ENCODE measurements at regions not wholly inside any gene's neighbourhood (a gene's known extent, or its start where the extent isn't known, plus 50 kb on each side); places are given as distances from the start of the nearest gene placed in this dataset.

DNA sequence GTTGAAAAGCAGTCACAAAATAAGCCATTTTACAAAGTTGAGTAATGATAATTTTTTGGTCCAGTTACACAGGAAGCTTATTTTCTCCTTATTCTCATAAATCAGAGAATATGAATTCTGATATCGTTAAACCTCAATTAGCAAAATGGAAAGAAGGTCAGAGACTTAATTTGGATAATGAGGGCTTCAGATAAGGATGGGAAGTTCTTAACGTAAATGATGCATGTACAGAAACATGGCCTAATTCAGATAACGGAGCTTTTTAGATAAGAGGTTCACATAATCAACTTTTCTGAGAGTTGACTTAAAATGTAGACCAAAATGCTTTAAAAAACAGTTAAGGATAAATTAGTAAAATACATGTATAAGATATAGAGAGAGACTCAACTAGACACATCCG is 746.3 kb upstream of the SLC10A2 start:
- TF ChIP-seq, protein P1, sequence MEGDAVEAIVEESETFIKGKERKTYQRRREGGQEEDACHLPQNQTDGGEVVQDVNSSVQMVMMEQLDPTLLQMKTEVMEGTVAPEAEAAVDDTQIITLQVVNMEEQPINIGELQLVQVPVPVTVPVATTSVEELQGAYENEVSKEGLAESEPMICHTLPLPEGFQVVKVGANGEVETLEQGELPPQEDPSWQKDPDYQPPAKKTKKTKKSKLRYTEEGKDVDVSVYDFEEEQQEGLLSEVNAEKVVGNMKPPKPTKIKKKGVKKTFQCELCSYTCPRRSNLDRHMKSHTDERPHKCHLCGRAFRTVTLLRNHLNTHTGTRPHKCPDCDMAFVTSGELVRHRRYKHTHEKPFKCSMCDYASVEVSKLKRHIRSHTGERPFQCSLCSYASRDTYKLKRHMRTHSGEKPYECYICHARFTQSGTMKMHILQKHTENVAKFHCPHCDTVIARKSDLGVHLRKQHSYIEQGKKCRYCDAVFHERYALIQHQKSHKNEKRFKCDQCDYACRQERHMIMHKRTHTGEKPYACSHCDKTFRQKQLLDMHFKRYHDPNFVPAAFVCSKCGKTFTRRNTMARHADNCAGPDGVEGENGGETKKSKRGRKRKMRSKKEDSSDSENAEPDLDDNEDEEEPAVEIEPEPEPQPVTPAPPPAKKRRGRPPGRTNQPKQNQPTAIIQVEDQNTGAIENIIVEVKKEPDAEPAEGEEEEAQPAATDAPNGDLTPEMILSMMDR (tag by site-specific recombination; IDR thresholded peaks at IDR 0.05) = no peak
- TF ChIP-seq PRDM1 (tag by site-specific recombination; IDR thresholded peaks at IDR 0.05) = no peak
- no peak for TF ChIP-seq TCF7L2 (IDR thresholded peaks at IDR 0.05; ENCODE audit: borderline replicate concordance, low read depth, low read length)
- no peak for TF ChIP-seq ZNF274 (IDR thresholded peaks at IDR 0.05; ENCODE audit: low read length)
- no peak for TF ChIP-seq ZNF274 (tag by site-specific recombination; IDR thresholded peaks at IDR 0.05; ENCODE audit: borderline replicate concordance)
- TF ChIP-seq, protein P2, sequence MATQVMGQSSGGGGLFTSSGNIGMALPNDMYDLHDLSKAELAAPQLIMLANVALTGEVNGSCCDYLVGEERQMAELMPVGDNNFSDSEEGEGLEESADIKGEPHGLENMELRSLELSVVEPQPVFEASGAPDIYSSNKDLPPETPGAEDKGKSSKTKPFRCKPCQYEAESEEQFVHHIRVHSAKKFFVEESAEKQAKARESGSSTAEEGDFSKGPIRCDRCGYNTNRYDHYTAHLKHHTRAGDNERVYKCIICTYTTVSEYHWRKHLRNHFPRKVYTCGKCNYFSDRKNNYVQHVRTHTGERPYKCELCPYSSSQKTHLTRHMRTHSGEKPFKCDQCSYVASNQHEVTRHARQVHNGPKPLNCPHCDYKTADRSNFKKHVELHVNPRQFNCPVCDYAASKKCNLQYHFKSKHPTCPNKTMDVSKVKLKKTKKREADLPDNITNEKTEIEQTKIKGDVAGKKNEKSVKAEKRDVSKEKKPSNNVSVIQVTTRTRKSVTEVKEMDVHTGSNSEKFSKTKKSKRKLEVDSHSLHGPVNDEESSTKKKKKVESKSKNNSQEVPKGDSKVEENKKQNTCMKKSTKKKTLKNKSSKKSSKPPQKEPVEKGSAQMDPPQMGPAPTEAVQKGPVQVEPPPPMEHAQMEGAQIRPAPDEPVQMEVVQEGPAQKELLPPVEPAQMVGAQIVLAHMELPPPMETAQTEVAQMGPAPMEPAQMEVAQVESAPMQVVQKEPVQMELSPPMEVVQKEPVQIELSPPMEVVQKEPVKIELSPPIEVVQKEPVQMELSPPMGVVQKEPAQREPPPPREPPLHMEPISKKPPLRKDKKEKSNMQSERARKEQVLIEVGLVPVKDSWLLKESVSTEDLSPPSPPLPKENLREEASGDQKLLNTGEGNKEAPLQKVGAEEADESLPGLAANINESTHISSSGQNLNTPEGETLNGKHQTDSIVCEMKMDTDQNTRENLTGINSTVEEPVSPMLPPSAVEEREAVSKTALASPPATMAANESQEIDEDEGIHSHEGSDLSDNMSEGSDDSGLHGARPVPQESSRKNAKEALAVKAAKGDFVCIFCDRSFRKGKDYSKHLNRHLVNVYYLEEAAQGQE (tag by site-specific recombination; IDR thresholded peaks at IDR 0.05) = no peak
- no peak for TF ChIP-seq BCL11A (tag by site-specific recombination; IDR thresholded peaks at IDR 0.05; ENCODE audit: low read depth)
- TF ChIP-seq, protein P3, sequence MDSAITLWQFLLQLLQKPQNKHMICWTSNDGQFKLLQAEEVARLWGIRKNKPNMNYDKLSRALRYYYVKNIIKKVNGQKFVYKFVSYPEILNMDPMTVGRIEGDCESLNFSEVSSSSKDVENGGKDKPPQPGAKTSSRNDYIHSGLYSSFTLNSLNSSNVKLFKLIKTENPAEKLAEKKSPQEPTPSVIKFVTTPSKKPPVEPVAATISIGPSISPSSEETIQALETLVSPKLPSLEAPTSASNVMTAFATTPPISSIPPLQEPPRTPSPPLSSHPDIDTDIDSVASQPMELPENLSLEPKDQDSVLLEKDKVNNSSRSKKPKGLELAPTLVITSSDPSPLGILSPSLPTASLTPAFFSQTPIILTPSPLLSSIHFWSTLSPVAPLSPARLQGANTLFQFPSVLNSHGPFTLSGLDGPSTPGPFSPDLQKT (IDR thresholded peaks at IDR 0.05; ENCODE audit: borderline replicate concordance, low read depth, low read length) = no peak
- TF ChIP-seq RBAK (tag by site-specific recombination; IDR thresholded peaks at IDR 0.05) = no peak
